Limb (tissue), 2 donors: ENCODE measurements at regions not wholly inside any gene's neighbourhood (a gene's known extent, or its start where the extent isn't known, plus 50 kb on each side); places are given as distances from the start of the nearest gene placed in this dataset.

Experiments used
- DNase-seq, 2 donors: peaks; one replicate each; pipeline ENCODE4 v3.0.0-alpha.2; 2016; ENCODE audit errors: extremely low spot score in 2 of 2

GRCh38 chr9:115209601-115210306 lies 91.8 kb upstream of the TNC start:
- no peak for DNase-seq

GRCh38 chr9:115210699-115211098 lies 92.7 kb upstream of the TNC start:
- no peak for DNase-seq

- no peak for DNase-seq
These were observed 93.6 kb upstream of the TNC start for GRCh38 chr9:115211413-115212124.

- DNase-seq, result no peak
These were observed 94.2 kb upstream of the TNC start for GRCh38 chr9:115212125-115212605.

- no peak for DNase-seq
These were observed 94.9 kb upstream of the TNC start for GRCh38 chr9:115212832-115213231.

GRCh38 chr9:115213818-115214334 lies 95.9 kb upstream of the TNC start:
- DNase-seq, result peak in 1 of 2 donors; percentile 83

GRCh38 chr9:115216873-115217272 lies 98.9 kb upstream of the TNC start:
- no peak for DNase-seq

GRCh38 chr9:115220319-115221005 lies 102.5 kb upstream of the TNC start:
- peak; percentile 60 to 75 for DNase-seq

GRCh38 chr9:115223471-115223870 lies 105.5 kb upstream of the TNC start:
- DNase-seq, result no peak

GRCh38 chr9:115225459-115226116 lies 107.6 kb upstream of the TNC start:
- DNase-seq, result no peak

GRCh38 chr9:115226152-115226551 lies 108.2 kb upstream of the TNC start:
- DNase-seq, result no peak

GRCh38 chr9:115229496-115229895 lies 111.5 kb upstream of the TNC start:
- DNase-seq, result no peak

- no peak for DNase-seq
These were observed 113.1 kb upstream of the TNC start for GRCh38 chr9:115230924-115231515.

- no peak for DNase-seq
These were observed 114.3 kb upstream of the TNC start for GRCh38 chr9:115232181-115232774.

- no peak for DNase-seq
These were observed 116.1 kb upstream of the TNC start for GRCh38 chr9:115234094-115234493.

- DNase-seq, result no peak
These were observed 117.3 kb upstream of the TNC start for GRCh38 chr9:115235221-115235620.

- DNase-seq, result no peak
These were observed 119.5 kb upstream of the TNC start for GRCh38 chr9:115237385-115237998.

- no peak for DNase-seq
These were observed 122.7 kb upstream of the TNC start for GRCh38 chr9:115240676-115241075.

GRCh38 chr9:115241641-115242040 lies 123.7 kb upstream of the TNC start:
- DNase-seq, result no peak

- no peak for DNase-seq
These were observed 131.5 kb upstream of the TNC start for GRCh38 chr9:115249488-115249887.
